ENCODE measurements at regions not wholly inside any gene's neighbourhood (a gene's known extent, or its start where the extent isn't known, plus 50 kb on each side); places are given as distances from the start of the nearest gene placed in this dataset.
"Not testable (repeated sequence)": the region's sequence is repeated elsewhere in the genome, so short reads cannot be mapped to it uniquely, and the experiment has no call there.

- DNase-seq (ENCODE audit: low read depth), result no peak
- H3K4me3 ChIP-seq (ENCODE audit: low read depth, low read length), result no peak overlapping the region
These were observed 230.7 kb upstream of the MME start for GRCh38 chr3:154849408-154849807.

- no peak for DNase-seq (ENCODE audit: low read depth)
- H3K4me3 ChIP-seq (ENCODE audit: low read depth, low read length), result no peak overlapping the region
These were observed 235.3 kb upstream of the MME start for GRCh38 chr3:154844863-154845262.

- H3K4me3 ChIP-seq (ENCODE audit: low read depth, low read length), result no peak overlapping the region
- no peak for DNase-seq (ENCODE audit: low read depth)
These were observed 236.5 kb upstream of the MME start for GRCh38 chr3:154843647-154844046.

- H3K4me3 ChIP-seq (ENCODE audit: low read depth, low read length), result no peak overlapping the region
- peak; percentile 1 for DNase-seq (ENCODE audit: low read depth)
These were observed 237.6 kb upstream of the MME start for GRCh38 chr3:154842536-154842935.

- H3K4me3 ChIP-seq (ENCODE audit: low read depth, low read length), result no peak overlapping the region
- DNase-seq (ENCODE audit: low read depth), result no peak
These were observed 244.5 kb upstream of the MME start for GRCh38 chr3:154835639-154836038.

- H3K4me3 ChIP-seq (ENCODE audit: low read depth, low read length); DNase-seq (ENCODE audit: low read depth): not testable (repeated sequence)
These were observed 245.3 kb upstream of the MME start for GRCh38 chr3:154834831-154835230.

GRCh38 chr3:154829929-154830328 lies 250.2 kb upstream of the MME start:
- DNase-seq (ENCODE audit: low read depth), result no peak

GRCh38 chr3:154819491-154819890 lies 260.6 kb upstream of the MME start:
- DNase-seq (ENCODE audit: low read depth), result no peak
- H3K4me3 ChIP-seq (ENCODE audit: low read depth, low read length), result no peak overlapping the region

More at GRCh38 chr3:154829929-154830328, 250.2 kb upstream of the MME start:
- H3K4me3 ChIP-seq (ENCODE audit: low read depth, low read length), result no peak overlapping the region

- no peak overlapping the region for H3K4me3 ChIP-seq (ENCODE audit: low read depth, low read length)
- DNase-seq (ENCODE audit: low read depth), result no peak
These were observed 261.4 kb upstream of the MME start for GRCh38 chr3:154818676-154819255.

GRCh38 chr3:154810017-154810416 lies 270.1 kb upstream of the MME start:
- H3K4me3 ChIP-seq (ENCODE audit: low read depth, low read length); DNase-seq (ENCODE audit: low read depth): not testable (repeated sequence)

- no peak overlapping the region for H3K4me3 ChIP-seq (ENCODE audit: low read depth, low read length)
- no peak for DNase-seq (ENCODE audit: low read depth)
These were observed 278.4 kb upstream of the MME start for GRCh38 chr3:154801729-154802128.

- no peak for DNase-seq (ENCODE audit: low read depth)
- no peak overlapping the region for H3K4me3 ChIP-seq (ENCODE audit: low read depth, low read length)
These were observed 280.3 kb upstream of the MME start for GRCh38 chr3:154799800-154800199.

- DNase-seq (ENCODE audit: low read depth), result peak; percentile 93
- no peak overlapping the region for H3K4me3 ChIP-seq (ENCODE audit: low read depth, low read length)
These were observed 284.5 kb upstream of the MME start for GRCh38 chr3:154795582-154795981.

GRCh38 chr3:154794814-154795445 lies 285.2 kb upstream of the MME start:
- H3K4me3 ChIP-seq (ENCODE audit: low read depth, low read length), result no peak overlapping the region
- DNase-seq (ENCODE audit: low read depth), result no peak

GRCh38 chr3:154794391-154794790 lies 285.7 kb upstream of the MME start:
- no peak for DNase-seq (ENCODE audit: low read depth)
- H3K4me3 ChIP-seq (ENCODE audit: low read depth, low read length), result no peak overlapping the region

- H3K4me3 ChIP-seq (ENCODE audit: low read depth, low read length), result no peak overlapping the region
- no peak for DNase-seq (ENCODE audit: low read depth)
These were observed 287.3 kb upstream of the MME start for GRCh38 chr3:154792828-154793227.

- no peak overlapping the region for H3K4me3 ChIP-seq (ENCODE audit: low read depth, low read length)
- DNase-seq (ENCODE audit: low read depth), result no peak
These were observed 288.5 kb upstream of the MME start for GRCh38 chr3:154791611-154792010.

- peak; percentile 60 for DNase-seq (ENCODE audit: low read depth)
- no peak overlapping the region for H3K4me3 ChIP-seq (ENCODE audit: low read depth, low read length)
These were observed 293.4 kb upstream of the MME start for GRCh38 chr3:154786724-154787123.

- no peak for DNase-seq (ENCODE audit: low read depth)
- no peak overlapping the region for H3K4me3 ChIP-seq (ENCODE audit: low read depth, low read length)
These were observed 296.6 kb upstream of the MME start for GRCh38 chr3:154783521-154783931.

GRCh38 chr3:154783061-154783460 lies 297.1 kb upstream of the MME start:
- no peak for DNase-seq (ENCODE audit: low read depth)

GRCh38 chr3:154782151-154782550 lies 298.0 kb upstream of the MME start:
- DNase-seq (ENCODE audit: low read depth), result no peak

More at GRCh38 chr3:154783061-154783460, 297.1 kb upstream of the MME start:
- H3K4me3 ChIP-seq (ENCODE audit: low read depth, low read length), result no peak overlapping the region

More at GRCh38 chr3:154782151-154782550, 298.0 kb upstream of the MME start:
- H3K4me3 ChIP-seq (ENCODE audit: low read depth, low read length), result no peak overlapping the region
